NB4 (cell line): ENCODE measurements at regions not wholly inside any gene's neighbourhood (a gene's known extent, or its start where the extent isn't known, plus 50 kb on each side); places are given as distances from the start of the nearest gene placed in this dataset.

ENCODE experiments used
- DNase-seq: peaks from one replicate; pipeline ENCODE4 v3.0.0; 2010; ENCODE audit warnings: low read depth
- H3K4me3 ChIP-seq: one replicate; pipeline ENCODE4 v1.5.1; 2011; ENCODE audit warnings: mild to moderate bottlenecking, low read depth, low read length, moderate library complexity
- MAX ChIP-seq: IDR thresholded peaks from 2 replicates; pipeline ENCODE4 v1.6.1; 2011; ENCODE audit warnings: low read depth, low read length
- MYC ChIP-seq: IDR thresholded peaks from 2 replicates; pipeline ENCODE4 v1.6.1; 2011; ENCODE audit warnings: low read depth, low read length
- POLR2A ChIP-seq: IDR thresholded peaks from 2 replicates; pipeline ENCODE4 v1.6.1; 2011; ENCODE audit warnings: mild to moderate bottlenecking; ENCODE audit not compliant: insufficient read length; ENCODE audit errors: extremely low read depth
- TF ChIP-seq, protein P1 (sequence below): IDR thresholded peaks from one replicate; pipeline ENCODE4 v1.5.1; 2012; ENCODE audit warnings: low read depth, low read length

DNA sequence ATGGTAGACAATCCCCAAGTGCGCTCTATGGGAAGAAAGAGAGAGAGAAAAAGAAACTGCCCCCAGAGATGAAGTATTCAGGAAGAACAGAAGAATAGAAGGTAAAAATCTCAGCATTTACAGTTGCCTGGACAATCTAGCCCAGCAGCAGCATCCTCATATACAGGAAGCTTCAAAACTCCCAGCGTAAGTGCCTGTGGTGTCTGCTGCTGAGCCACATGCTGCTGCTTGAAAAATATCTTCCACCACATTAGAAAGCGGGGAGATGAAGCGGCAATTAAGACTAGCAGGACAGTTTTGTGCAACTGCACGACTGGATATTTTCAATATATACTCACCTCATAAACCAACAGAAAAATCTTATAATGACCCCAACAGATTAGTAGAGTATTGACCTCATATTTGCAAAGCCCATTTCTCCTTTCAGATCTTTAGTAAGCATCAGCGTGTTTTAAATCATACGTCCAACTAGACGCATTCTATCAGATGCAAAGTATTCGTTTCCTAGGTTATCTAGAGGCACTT, 972.0 kb upstream of the TENM3 start:
- no peak for TF ChIP-seq POLR2A
- TF ChIP-seq, protein P1, sequence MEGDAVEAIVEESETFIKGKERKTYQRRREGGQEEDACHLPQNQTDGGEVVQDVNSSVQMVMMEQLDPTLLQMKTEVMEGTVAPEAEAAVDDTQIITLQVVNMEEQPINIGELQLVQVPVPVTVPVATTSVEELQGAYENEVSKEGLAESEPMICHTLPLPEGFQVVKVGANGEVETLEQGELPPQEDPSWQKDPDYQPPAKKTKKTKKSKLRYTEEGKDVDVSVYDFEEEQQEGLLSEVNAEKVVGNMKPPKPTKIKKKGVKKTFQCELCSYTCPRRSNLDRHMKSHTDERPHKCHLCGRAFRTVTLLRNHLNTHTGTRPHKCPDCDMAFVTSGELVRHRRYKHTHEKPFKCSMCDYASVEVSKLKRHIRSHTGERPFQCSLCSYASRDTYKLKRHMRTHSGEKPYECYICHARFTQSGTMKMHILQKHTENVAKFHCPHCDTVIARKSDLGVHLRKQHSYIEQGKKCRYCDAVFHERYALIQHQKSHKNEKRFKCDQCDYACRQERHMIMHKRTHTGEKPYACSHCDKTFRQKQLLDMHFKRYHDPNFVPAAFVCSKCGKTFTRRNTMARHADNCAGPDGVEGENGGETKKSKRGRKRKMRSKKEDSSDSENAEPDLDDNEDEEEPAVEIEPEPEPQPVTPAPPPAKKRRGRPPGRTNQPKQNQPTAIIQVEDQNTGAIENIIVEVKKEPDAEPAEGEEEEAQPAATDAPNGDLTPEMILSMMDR, result no peak
- TF ChIP-seq MAX, result no peak
- TF ChIP-seq MYC, result no peak
- DNase-seq, result no peak
- H3K4me3 ChIP-seq, result no peak overlapping the region

DNA sequence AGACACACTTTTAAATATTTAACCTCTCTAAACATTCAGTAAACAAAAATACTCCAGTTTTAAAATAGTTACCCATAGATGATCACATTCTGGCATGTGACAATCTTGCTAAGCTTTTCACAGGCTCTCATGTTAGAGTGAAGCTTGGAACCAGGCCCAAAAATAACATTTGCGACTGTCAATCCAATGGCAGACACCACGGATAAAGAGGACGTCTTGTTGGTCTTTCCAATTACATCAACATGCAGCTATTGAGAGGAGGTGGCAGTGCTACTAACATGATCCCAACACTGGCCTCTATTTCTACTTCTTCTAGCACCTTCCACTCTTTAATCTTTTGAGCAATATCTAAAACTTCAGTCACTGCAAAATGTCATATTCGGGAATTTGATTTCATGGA, 970.8 kb upstream of the TENM3 start:
- H3K4me3 ChIP-seq, result no peak overlapping the region

DNA sequence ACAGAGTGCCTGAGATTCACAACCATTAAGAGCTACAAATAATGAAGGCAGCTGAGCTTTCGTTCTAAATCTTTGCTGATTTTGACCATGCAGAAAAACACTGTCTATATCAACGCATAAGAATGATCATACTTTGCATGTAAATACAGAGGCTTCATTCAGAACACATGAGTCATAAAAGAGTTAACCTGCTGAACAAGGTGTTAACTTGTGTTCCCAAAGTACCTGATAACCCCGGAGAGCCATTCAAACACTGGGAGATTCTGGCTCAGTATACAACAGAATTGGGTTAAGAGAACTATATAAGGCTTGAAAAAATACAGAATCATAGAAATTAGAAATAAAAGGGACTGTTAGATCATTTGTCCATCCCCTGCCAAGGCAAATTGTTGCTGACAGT, 964.3 kb upstream of the TENM3 start:
- H3K4me3 ChIP-seq, result no peak overlapping the region
- TF ChIP-seq, protein P1, result no peak
- TF ChIP-seq POLR2A (no peak), MYC (no peak), MAX (no peak)
- no peak for DNase-seq

More for the DNA sequence above, 970.8 kb upstream of the TENM3 start:
- no peak for TF ChIP-seq POLR2A
- TF ChIP-seq, protein P1, result no peak
- TF ChIP-seq MYC, result no peak
- no peak for TF ChIP-seq MAX
- no peak for DNase-seq

- TF ChIP-seq POLR2A (no peak), MAX (no peak), MYC (no peak)
- TF ChIP-seq, protein P1, result no peak
- H3K4me3 ChIP-seq, result no peak overlapping the region
- no peak for DNase-seq
Observed at GRCh38 chr4:181281451-181281850, 961.8 kb upstream of the TENM3 start.

DNA sequence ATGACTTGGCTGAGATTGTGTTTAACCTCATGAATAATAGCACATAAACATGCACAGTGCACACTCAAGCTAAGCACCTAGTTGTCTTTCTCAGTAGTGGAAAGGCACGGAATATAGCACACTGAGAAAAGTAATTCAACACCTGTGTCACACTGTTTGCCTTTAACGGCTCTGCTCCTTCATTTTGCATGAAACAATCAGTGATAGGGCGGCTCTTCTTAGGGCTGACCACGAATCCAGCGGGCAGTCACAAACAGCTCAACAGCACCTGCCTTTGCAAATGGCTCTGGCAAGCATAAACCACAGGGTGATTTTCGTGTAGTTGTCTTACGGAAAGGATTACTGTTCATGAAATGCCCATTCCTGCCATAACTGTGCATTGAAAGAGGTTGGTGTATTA, 954.0 kb upstream of the TENM3 start:
- no peak for DNase-seq
- no peak overlapping the region for H3K4me3 ChIP-seq
- TF ChIP-seq, protein P1, result no peak
- no peak for TF ChIP-seq MYC
- TF ChIP-seq POLR2A, result no peak
- no peak for TF ChIP-seq MAX
